Omental fat pad (tissue), 3 donors: ENCODE measurements at regions not wholly inside any gene's neighbourhood (a gene's known extent, or its start where the extent isn't known, plus 50 kb on each side); places are given as distances from the start of the nearest gene placed in this dataset.

Experiments
- ATAC-seq: fragments of 150-250 bp; one replicate; pipeline ENCODE4 v1.9.1; 2016; ENCODE audit warnings: mild to moderate bottlenecking, moderate library complexity; ENCODE audit not compliant: low FRiP score
- DNase-seq: peaks from one replicate; pipeline ENCODE4 v3.0.0-alpha.2; 2019; ENCODE audit warnings: low spot score
- CTCF ChIP-seq, 3 donors: fragments of 450-650 bp; IDR thresholded peaks; one replicate each; pipeline ENCODE4 v1.5.1; 2016 to 2017; ENCODE audit warnings: antibody characterized with exemption in 3 of 3, mild to moderate bottlenecking in 3 of 3, moderate library complexity in 2 of 3

DNA sequence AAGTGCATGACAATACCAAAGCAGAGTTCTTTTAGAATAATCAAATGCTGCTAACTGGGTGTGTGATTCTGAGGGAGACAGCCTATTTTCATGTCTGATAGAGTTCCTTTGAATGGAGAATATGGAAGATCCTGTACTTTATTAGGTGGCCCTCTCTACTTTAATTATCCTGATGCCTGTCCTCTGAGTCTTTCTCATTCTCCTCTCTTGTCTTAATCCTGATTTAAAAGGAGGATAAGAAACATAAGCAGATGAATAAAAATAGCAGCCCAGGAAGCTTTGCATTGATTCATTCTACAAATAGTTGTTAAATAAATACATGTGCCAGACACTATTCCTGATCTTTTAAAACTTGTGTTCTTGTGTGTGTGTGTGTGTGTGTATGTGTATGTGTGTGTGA lies 387.3 kb downstream of the SPRY1 start:
- TF ChIP-seq CTCF (IDR thresholded peaks at IDR 0.05) = no peak
- ATAC-seq = no peak
- DNase-seq = no peak

DNA sequence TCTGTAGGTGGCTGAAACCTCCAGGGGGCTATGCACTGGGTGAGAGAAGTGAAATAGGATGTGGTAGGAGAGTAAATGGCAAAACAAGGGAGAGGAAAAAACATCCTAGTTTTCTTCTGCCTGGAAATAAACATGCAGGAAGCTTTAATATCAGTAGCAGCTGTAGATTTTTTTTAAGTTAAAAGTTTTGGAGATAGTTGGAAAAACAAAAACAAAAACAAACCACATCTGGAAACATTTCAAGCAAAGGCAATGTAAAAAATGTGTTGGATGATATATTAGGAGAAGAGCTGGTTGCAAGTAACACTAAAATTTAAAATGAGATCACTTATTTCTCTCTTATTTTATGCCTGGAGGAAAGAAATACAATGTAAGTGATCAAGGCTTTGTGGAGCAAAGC lies 388.0 kb downstream of the SPRY1 start:
- TF ChIP-seq CTCF (IDR thresholded peaks at IDR 0.05) = no peak
- DNase-seq (no peak), ATAC-seq (no peak)

DNA sequence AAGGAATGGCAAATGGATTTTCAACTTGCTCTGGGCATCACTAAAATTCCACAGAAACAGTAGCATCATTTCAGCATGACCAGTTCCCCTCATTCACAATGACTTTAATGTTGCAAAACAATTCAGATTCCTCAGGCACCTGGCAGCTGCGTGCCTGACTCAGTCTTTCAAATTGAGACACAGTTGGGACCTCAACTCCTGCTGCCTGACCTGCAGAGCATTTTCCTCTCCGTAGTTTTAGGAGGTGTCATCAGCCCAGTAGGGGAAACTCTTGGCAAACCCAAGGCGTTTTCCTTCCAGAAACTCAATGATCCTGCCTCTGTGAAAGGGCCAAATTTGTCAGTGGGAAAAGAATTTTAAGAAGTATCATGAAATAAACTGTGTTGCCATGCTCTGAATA lies 388.9 kb downstream of the SPRY1 start:
- peak; percentile 90 for ATAC-seq
- no peak for TF ChIP-seq CTCF (IDR thresholded peaks at IDR 0.05)
- peak; percentile 25 for DNase-seq

GRCh38 chr4:123786163-123786915 lies 389.7 kb downstream of the SPRY1 start:
- no peak for DNase-seq
- no peak for ATAC-seq
- no peak for TF ChIP-seq CTCF (IDR thresholded peaks at IDR 0.05)

DNA sequence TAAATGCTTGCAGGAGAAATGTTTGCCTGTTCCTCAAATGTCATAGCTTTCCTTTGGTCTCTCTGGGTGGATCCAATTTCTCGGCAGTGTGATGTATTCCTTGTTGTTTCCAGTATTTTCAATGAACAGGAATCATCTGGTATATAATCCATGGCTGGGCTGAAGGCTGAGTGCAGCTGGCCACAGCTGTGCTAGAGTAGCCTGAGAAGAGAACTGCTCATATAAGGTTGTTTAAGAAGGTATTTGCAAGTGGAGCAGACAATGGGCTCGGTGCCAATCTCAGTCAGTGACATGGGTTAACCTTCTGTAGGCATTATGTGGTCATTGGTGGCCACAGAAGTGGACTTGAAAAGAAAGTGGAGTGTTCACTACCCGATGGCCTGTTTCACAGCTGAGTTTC lies 390.3 kb downstream of the SPRY1 start:
- no peak for DNase-seq
- no peak for ATAC-seq

GRCh38 chr4:123787512-123788080 lies 391.0 kb downstream of the SPRY1 start:
- ATAC-seq (peak; percentile 34), DNase-seq (no peak)
- TF ChIP-seq CTCF (IDR thresholded peaks at IDR 0.05) = no peak

More for the DNA sequence above, 390.3 kb downstream of the SPRY1 start:
- no peak for TF ChIP-seq CTCF (IDR thresholded peaks at IDR 0.05)

DNA sequence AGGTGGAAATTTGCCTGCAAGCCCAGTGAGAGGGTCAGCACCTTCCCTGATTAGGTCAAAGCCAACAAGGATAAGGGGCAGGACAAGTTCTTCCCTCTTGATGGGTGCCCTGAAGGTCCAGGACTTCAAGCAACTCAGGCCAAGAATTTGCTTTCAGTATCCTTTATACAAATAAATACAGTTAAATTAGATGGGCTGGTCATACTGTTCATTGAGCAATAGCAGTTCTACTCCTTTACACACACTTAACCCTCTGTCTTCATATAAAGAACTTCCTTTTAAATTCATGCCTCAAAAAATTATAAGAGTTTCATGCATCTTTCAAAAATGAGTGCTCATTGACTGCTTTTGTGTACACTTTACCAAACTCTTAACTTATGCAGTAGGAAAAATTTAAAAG lies 392.0 kb downstream of the SPRY1 start:
- ATAC-seq (no peak), DNase-seq (no peak)
- no peak for TF ChIP-seq CTCF (IDR thresholded peaks at IDR 0.05)
